ENCODE measurements at regions not wholly inside any gene's neighbourhood (a gene's known extent, or its start where the extent isn't known, plus 50 kb on each side); places are given as distances from the start of the nearest gene placed in this dataset.

DNA sequence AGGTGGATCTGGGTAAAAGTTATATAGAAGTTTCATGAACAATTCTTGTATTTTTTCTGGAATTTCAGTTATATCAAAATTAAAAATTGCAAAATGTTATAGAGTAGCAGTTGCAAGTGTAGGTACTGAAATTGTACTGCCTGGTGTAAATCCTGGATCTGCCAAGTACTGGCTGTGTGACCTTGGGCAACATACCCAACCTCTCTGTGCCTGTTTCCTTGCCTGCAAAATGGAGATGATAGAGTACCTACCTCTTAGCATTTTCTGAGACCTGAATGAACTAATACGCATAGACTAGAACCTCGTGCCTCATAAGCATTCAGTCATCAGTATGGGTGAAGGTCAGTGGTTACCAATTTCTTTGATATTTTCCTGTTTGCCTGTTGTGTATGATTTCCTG lies 290.0 kb upstream of the KAZN start:
- Mint-ChIP-seq H3K4me3 (no peak overlapping the region), H3K9me3 (peaks cover 22% of the 10 kb centered on the region), H3K36me3 (no peaks in the 10 kb centered on the region), H3K27ac (no peak overlapping the region), H3K4me1 (no peaks in the 10 kb centered on the region), H3K27me3 (ENCODE audit: low read depth) (peaks cover 20% of the 10 kb centered on the region)
- POLR2A ChIA-PET, result no interaction called here
- ATAC-seq (no peak), DNase-seq (ENCODE audit: low spot score) (no peak)
- CTCF ChIA-PET, result no interaction called here
- TF ChIP-seq ZNF396 (CRISPR knock-in tag; IDR thresholded peaks at IDR 0.05; ENCODE audit: borderline replicate concordance) (no peak), ESRRA (CRISPR knock-in tag; IDR thresholded peaks at IDR 0.05; ENCODE audit: borderline replicate concordance) (no peak), ATF2 (CRISPR knock-in tag; IDR thresholded peaks at IDR 0.05; ENCODE audit: borderline replicate concordance, low read depth) (no peak), ATF6 (CRISPR knock-in tag; IDR thresholded peaks at IDR 0.05) (no peak), SMAD3 (CRISPR knock-in tag; IDR thresholded peaks at IDR 0.05; ENCODE audit: borderline replicate concordance) (no peak), JUN (CRISPR knock-in tag; IDR thresholded peaks at IDR 0.05) (no peak), IRF2 (CRISPR knock-in tag; IDR thresholded peaks at IDR 0.05; ENCODE audit: borderline replicate concordance, low read depth) (no peak), ZMAT4 (CRISPR knock-in tag; IDR thresholded peaks at IDR 0.05) (no peak), ZBTB21 (CRISPR knock-in tag; IDR thresholded peaks at IDR 0.05; ENCODE audit: borderline replicate concordance) (no peak), SMAD4 (CRISPR knock-in tag; IDR thresholded peaks at IDR 0.05) (no peak)
- TF ChIP-seq, protein P1, sequence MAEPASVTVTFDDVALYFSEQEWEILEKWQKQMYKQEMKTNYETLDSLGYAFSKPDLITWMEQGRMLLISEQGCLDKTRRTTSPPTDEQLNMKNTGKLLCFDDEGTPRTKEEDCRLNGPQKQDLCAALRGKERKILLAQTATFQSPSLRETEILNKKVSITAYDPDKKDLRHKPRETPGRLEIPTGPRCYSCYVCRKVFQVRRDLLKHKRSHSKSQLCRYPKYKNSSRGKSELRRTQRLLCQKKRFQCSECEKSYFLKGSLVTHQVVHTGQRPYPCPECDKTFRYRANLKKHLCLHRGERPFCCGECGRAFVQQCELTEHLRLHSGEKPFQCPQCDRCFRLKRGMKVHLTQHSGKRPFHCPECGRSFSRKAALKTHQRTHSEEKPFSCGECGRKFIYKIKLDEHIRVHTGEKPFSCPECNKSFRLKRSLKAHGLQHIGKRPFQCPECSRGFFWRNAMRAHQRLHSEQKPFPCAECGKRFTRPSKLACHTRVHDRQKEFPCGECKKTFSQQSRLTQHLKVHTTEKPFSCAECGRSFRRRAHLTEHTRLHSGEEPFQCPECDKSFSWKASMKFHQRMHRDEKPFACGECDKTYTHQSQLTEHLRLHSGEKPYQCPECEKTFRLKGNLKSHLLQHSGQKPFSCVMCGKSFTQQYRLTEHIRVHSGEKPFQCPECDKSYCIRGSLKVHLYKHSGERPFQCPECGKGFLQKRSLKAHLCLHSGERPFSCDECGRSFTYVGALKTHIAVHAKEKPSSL (CRISPR knock-in tag; conservative IDR thresholded peaks at IDR 0.05), result no peak
- TF ChIP-seq, protein P2, sequence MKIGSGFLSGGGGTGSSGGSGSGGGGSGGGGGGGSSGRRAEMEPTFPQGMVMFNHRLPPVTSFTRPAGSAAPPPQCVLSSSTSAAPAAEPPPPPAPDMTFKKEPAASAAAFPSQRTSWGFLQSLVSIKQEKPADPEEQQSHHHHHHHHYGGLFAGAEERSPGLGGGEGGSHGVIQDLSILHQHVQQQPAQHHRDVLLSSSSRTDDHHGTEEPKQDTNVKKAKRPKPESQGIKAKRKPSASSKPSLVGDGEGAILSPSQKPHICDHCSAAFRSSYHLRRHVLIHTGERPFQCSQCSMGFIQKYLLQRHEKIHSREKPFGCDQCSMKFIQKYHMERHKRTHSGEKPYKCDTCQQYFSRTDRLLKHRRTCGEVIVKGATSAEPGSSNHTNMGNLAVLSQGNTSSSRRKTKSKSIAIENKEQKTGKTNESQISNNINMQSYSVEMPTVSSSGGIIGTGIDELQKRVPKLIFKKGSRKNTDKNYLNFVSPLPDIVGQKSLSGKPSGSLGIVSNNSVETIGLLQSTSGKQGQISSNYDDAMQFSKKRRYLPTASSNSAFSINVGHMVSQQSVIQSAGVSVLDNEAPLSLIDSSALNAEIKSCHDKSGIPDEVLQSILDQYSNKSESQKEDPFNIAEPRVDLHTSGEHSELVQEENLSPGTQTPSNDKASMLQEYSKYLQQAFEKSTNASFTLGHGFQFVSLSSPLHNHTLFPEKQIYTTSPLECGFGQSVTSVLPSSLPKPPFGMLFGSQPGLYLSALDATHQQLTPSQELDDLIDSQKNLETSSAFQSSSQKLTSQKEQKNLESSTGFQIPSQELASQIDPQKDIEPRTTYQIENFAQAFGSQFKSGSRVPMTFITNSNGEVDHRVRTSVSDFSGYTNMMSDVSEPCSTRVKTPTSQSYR (CRISPR knock-in tag; IDR thresholded peaks at IDR 0.05), result no peak
- TF ChIP-seq, protein P3, sequence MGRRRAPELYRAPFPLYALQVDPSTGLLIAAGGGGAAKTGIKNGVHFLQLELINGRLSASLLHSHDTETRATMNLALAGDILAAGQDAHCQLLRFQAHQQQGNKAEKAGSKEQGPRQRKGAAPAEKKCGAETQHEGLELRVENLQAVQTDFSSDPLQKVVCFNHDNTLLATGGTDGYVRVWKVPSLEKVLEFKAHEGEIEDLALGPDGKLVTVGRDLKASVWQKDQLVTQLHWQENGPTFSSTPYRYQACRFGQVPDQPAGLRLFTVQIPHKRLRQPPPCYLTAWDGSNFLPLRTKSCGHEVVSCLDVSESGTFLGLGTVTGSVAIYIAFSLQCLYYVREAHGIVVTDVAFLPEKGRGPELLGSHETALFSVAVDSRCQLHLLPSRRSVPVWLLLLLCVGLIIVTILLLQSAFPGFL (CRISPR knock-in tag; IDR thresholded peaks at IDR 0.05; ENCODE audit: borderline replicate concordance), result no peak

GRCh38 chr1:14309984-14310383 lies 288.5 kb upstream of the KAZN start:
- DNase-seq (ENCODE audit: low spot score) (no peak), ATAC-seq (no peak)
- Mint-ChIP-seq H3K27me3 (ENCODE audit: low read depth) (peaks cover 9% of the 10 kb centered on the region), H3K4me3 (no peak overlapping the region), H3K9me3 (peaks cover 22% of the 10 kb centered on the region), H3K27ac (no peak overlapping the region), H3K4me1 (no peaks in the 10 kb centered on the region), H3K36me3 (no peaks in the 10 kb centered on the region)
- CTCF ChIA-PET, result no interaction called here
- POLR2A ChIA-PET, result no interaction called here
- TF ChIP-seq FOXP1 (CRISPR knock-in tag; IDR thresholded peaks at IDR 0.05; ENCODE audit: borderline replicate concordance), result no peak
- TF ChIP-seq E2F5 (CRISPR knock-in tag; IDR thresholded peaks at IDR 0.05), result no peak
- no peak for TF ChIP-seq ZNF121 (CRISPR knock-in tag; IDR thresholded peaks at IDR 0.05)
- no peak for TF ChIP-seq ZNF512 (CRISPR knock-in tag; IDR thresholded peaks at IDR 0.05; ENCODE audit: borderline replicate concordance)
- TF ChIP-seq ZNF219 (CRISPR knock-in tag; IDR thresholded peaks at IDR 0.05; ENCODE audit: borderline replicate concordance), result no peak
- no peak for TF ChIP-seq MXD4 (CRISPR knock-in tag; IDR thresholded peaks at IDR 0.05; ENCODE audit: borderline replicate concordance)
- TF ChIP-seq GRHL2 (CRISPR knock-in tag; IDR thresholded peaks at IDR 0.05; ENCODE audit: insufficient replicate concordance, severe bottlenecking), result no peak
- TF ChIP-seq FOXK1 (CRISPR knock-in tag; IDR thresholded peaks at IDR 0.05), result no peak
- TF ChIP-seq, protein P3 (CRISPR knock-in tag; IDR thresholded peaks at IDR 0.05; ENCODE audit: borderline replicate concordance), result no peak
